ENCODE measurements at regions not wholly inside any gene's neighbourhood (a gene's known extent, or its start where the extent isn't known, plus 50 kb on each side); places are given as distances from the start of the nearest gene placed in this dataset.

DNA sequence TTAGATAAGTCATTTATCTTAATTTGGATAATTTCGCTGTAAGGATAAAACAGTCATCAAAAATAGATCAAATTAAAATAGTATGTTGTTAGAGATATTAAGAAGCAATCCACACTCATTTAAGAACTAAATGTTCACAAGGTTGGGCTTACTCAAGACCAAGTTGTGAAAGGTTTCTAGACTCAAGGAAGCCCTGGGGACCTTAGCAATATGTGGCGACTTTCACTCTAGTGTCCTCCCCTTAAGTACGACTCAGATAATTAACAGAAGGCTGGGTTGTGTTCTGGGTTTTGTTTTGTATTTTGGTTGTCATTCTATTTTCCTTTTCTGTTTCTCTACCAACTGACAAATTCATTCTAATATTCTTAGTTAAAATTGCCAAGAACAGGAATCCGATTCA lies 1008.0 kb downstream of the PCDH9 start:
- no peak overlapping the region for H3K4me3 ChIP-seq

DNA sequence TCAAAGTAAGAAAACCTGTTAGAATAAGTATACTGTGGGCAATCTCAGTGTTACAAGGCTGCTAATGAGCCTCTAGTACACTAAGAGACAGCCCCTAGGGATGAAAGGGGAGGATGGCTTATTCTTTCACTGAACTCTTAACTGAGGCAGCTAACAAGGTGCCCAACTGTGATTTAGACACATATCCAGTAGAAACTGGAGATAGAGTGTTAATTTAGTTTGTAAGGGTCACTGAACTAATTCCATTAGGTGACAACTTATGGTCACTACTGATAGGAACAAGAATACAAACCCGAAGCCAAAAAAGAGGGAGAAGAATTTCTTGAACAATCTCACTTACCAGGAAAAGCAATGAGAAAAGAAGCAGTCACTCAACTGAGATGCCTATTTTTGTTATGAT lies 1010.6 kb downstream of the PCDH9 start:
- no peak for DNase-seq
- H3K4me3 ChIP-seq: no peak overlapping the region
- no peak overlapping the region for H3K9ac ChIP-seq (ENCODE audit: low read depth in 2 of 2, low read length in 2 of 2)
- H3K9me3 ChIP-seq: no peaks in the 10 kb centered on the region
- intact Hi-C loops (cut with DNase I): no loop called here
- TF ChIP-seq, protein P1, sequence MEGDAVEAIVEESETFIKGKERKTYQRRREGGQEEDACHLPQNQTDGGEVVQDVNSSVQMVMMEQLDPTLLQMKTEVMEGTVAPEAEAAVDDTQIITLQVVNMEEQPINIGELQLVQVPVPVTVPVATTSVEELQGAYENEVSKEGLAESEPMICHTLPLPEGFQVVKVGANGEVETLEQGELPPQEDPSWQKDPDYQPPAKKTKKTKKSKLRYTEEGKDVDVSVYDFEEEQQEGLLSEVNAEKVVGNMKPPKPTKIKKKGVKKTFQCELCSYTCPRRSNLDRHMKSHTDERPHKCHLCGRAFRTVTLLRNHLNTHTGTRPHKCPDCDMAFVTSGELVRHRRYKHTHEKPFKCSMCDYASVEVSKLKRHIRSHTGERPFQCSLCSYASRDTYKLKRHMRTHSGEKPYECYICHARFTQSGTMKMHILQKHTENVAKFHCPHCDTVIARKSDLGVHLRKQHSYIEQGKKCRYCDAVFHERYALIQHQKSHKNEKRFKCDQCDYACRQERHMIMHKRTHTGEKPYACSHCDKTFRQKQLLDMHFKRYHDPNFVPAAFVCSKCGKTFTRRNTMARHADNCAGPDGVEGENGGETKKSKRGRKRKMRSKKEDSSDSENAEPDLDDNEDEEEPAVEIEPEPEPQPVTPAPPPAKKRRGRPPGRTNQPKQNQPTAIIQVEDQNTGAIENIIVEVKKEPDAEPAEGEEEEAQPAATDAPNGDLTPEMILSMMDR (IDR thresholded peaks at IDR 0.05): no peak
- H3K27me3 ChIP-seq: no peaks in the 10 kb centered on the region
- H3K27ac ChIP-seq: no peak overlapping the region
- no peaks in the 10 kb centered on the region for H3K4me1 ChIP-seq
- no peaks in the 10 kb centered on the region for H3K36me3 ChIP-seq

More for the DNA sequence above, 1008.0 kb downstream of the PCDH9 start:
- Histone ChIP-seq H3K27me3 (no peaks in the 10 kb centered on the region), H3K27ac (no peak overlapping the region), H3K9ac (ENCODE audit: low read depth in 2 of 2, low read length in 2 of 2) (no peak overlapping the region), H3K4me1 (no peaks in the 10 kb centered on the region), H3K36me3 (no peaks in the 10 kb centered on the region), H3K9me3 (no peaks in the 10 kb centered on the region)
- no peak for DNase-seq
- intact Hi-C loops (cut with DNase I): no loop called here
- TF ChIP-seq, protein P1 (IDR thresholded peaks at IDR 0.05): no peak

DNA sequence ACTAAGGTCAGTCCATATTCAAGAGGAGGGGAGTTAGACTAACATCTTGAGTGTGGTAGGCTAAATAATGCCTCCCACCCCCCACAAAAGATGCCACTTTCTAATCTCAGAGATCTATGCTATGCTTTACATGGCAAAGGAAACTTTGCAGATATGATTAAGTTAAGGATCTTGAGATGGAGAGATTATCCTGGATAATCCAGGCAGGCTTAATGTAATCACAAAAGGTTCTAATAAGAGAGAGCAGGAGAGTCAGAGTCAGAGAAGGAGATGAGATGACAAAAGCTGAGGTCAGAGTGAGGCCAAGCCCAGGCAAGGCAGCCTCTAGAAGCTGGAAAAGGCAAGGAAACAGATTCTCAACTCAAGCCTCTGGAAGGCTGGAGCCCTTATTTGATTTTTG lies 1011.6 kb downstream of the PCDH9 start:
- no peaks in the 10 kb centered on the region for H3K36me3 ChIP-seq
- TF ChIP-seq, protein P1 (IDR thresholded peaks at IDR 0.05): no peak
- H3K9me3 ChIP-seq: no peaks in the 10 kb centered on the region
- no peak overlapping the region for H3K27ac ChIP-seq
- no peaks in the 10 kb centered on the region for H3K27me3 ChIP-seq
- H3K4me1 ChIP-seq: no peaks in the 10 kb centered on the region
- intact Hi-C loops (cut with DNase I): no loop called here
- no peak overlapping the region for H3K9ac ChIP-seq (ENCODE audit: low read depth in 2 of 2, low read length in 2 of 2)
- no peak for DNase-seq
- H3K4me3 ChIP-seq: no peak overlapping the region

DNA sequence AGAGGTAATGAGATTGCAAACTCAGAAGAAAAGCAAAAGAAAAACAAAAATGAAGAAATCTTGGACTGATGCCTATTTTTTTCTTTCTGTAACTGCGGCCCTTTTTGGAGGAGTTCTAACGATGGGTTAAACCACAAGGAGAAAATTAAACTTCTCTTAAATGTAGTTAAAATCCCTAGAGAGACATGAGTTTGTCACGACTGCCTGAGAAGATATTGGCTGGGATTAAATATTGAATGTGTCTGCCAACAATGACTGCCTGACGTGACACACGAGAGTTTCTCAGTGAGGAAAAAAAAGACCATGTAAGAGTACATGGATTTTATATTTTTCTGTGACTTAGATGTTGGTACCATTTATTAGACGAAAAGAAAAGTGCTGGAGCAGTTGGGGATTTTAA lies 1013.4 kb downstream of the PCDH9 start:
- Histone ChIP-seq H3K4me3 (no peak overlapping the region), H3K27ac (no peak overlapping the region), H3K9ac (ENCODE audit: low read depth in 2 of 2, low read length in 2 of 2) (no peak overlapping the region), H3K4me1 (no peaks in the 10 kb centered on the region), H3K9me3 (no peaks in the 10 kb centered on the region), H3K27me3 (no peaks in the 10 kb centered on the region), H3K36me3 (no peaks in the 10 kb centered on the region)
- no peak for DNase-seq
- intact Hi-C loops (cut with DNase I): no loop called here
- TF ChIP-seq, protein P1 (IDR thresholded peaks at IDR 0.05): no peak

DNA sequence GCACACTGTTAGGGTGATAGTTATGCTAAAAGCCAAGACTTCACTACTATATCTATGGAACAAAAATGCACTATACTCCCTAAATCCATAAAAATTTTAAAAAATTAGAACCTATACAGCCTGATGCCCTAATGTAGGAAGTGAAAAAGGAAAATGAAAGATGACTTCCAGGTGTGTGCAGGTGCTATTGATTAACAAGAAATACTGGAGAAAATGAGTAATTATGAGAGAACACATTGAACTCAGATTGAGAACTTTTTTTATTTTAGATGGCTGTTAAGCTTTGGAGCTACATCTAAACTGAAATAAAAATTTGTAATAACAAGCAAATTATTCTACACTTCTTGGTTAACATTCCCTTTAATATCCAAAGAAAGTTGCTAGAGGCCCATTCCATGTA lies 1015.7 kb downstream of the PCDH9 start:
- Histone ChIP-seq H3K9ac (ENCODE audit: low read depth in 2 of 2, low read length in 2 of 2) (no peak overlapping the region), H3K27ac (no peak overlapping the region), H3K4me3 (no peak overlapping the region), H3K36me3 (no peaks in the 10 kb centered on the region), H3K9me3 (no peaks in the 10 kb centered on the region), H3K27me3 (no peaks in the 10 kb centered on the region), H3K4me1 (no peaks in the 10 kb centered on the region)
- no peak for DNase-seq
- TF ChIP-seq, protein P1 (IDR thresholded peaks at IDR 0.05): no peak
- intact Hi-C loops (cut with DNase I): no loop called here

DNA sequence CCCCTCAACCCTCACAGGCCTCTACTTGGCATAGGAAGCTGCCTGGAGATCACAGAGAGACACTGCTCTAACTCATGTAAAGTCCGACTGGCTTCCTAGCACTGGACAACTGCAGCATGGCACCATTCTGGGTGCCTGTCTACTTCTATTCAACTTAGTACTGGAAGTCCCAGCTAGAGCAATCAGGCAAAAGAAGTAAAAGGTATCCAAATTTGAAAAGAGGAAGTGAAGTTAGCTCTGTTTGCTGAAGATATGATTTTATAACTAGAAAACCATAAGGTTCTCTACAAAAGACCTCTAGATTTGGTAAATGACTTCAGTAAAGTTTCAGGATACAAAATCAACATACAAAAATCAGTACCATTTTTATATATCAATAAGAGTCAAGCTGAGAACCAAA lies 1017.6 kb downstream of the PCDH9 start:
- Histone ChIP-seq H3K9me3 (no peaks in the 10 kb centered on the region), H3K4me3 (no peak overlapping the region), H3K4me1 (no peaks in the 10 kb centered on the region), H3K9ac (ENCODE audit: low read depth in 2 of 2, low read length in 2 of 2) (no peak overlapping the region), H3K27me3 (no peaks in the 10 kb centered on the region), H3K27ac (no peak overlapping the region), H3K36me3 (no peaks in the 10 kb centered on the region)
- TF ChIP-seq, protein P1 (IDR thresholded peaks at IDR 0.05): no peak
- no peak for DNase-seq
- intact Hi-C loops (cut with DNase I): no loop called here

Data from colonic mucosa (tissue), 4 donors.